GM23338 (cell line): ENCODE measurements at regions not wholly inside any gene's neighbourhood (a gene's known extent, or its start where the extent isn't known, plus 50 kb on each side); places are given as distances from the start of the nearest gene placed in this dataset.

Experiments
- ATAC-seq: fragments of 200-7000 bp; cut with Tn5 transposase; 3 replicates; pipeline ENCODE4 v1.9.1; 2020
- DNase-seq: peaks from one replicate; pipeline ENCODE4 v3.0.0-alpha.2; 2015; ENCODE audit warnings: low spot score
- H2AFZ ChIP-seq: fragments of 200-600 bp; sonication (generic); 2 replicates; pipeline ENCODE4 v1.8.0; 2016; ENCODE audit warnings: antibody characterized with exemption, mild to moderate bottlenecking, moderate library complexity
- H3F3A ChIP-seq: fragments of 200-600 bp; sonication (generic); replicated peaks from 2 replicates; pipeline ENCODE4 v1.8.0; 2017; ENCODE audit warnings: antibody characterized with exemption, mixed run types, low read depth
- H3K27ac ChIP-seq: fragments of 200-600 bp; sonication (generic); 2 replicates; pipeline ENCODE4 v1.6.1; 2016; ENCODE audit warnings: low read depth
- H3K27me3 ChIP-seq: fragments of 200-600 bp; sonication (generic); 2 replicates; pipeline ENCODE4 v1.8.0; 2016; ENCODE audit warnings: mild to moderate bottlenecking, mixed run types, moderate library complexity; ENCODE audit not compliant: insufficient read depth
- H3K36me3 ChIP-seq: fragments of 200-600 bp; sonication (generic); 2 replicates; pipeline ENCODE4 v1.8.0; 2016; ENCODE audit warnings: mild to moderate bottlenecking; ENCODE audit not compliant: insufficient read depth
- H3K4me1 ChIP-seq: fragments of 200-600 bp; sonication (generic); 2 replicates; pipeline ENCODE4 v1.8.0; 2016; ENCODE audit warnings: mild to moderate bottlenecking, moderate library complexity; ENCODE audit not compliant: insufficient read depth
- H3K4me2 ChIP-seq: fragments of 200-600 bp; sonication (generic); 2 replicates; pipeline ENCODE4 v1.7.1; 2017; ENCODE audit warnings: mixed run types
- H3K4me3 ChIP-seq: fragments of 200-600 bp; sonication (generic); 2 replicates; pipeline ENCODE4 v1.6.1; 2016; ENCODE audit warnings: mixed run types
- H3K79me2 ChIP-seq: fragments of 200-600 bp; sonication (generic); replicated peaks from 2 replicates; pipeline ENCODE4 v1.8.0; 2017; ENCODE audit warnings: mild to moderate bottlenecking; ENCODE audit not compliant: insufficient read depth
- H3K9me2 ChIP-seq: fragments of 200-600 bp; sonication (generic); 2 replicates; pipeline ENCODE4 v1.8.0; 2017; ENCODE audit not compliant: insufficient read depth
- H4K20me1 ChIP-seq: fragments of 200-600 bp; sonication (generic); replicated peaks from 2 replicates; pipeline ENCODE4 v1.8.0; 2017; ENCODE audit warnings: mild to moderate bottlenecking; ENCODE audit not compliant: insufficient read depth
- H3K27ac Mint-ChIP-seq: 2 replicates; pipeline ENCODE4 v1.8.0; 2020; ENCODE audit warnings: inconsistent platforms, mild to moderate bottlenecking, moderate library complexity, mixed read lengths
- H3K27me3 Mint-ChIP-seq: 3 replicates; pipeline ENCODE4 v1.8.0; 2022; ENCODE audit warnings: low read depth, mild to moderate bottlenecking, moderate library complexity, mixed read lengths, inconsistent platforms; ENCODE audit not compliant: insufficient read depth, poor library complexity
- H3K36me3 Mint-ChIP-seq: 3 replicates; pipeline ENCODE4 v1.8.0; 2021; ENCODE audit warnings: low read depth, mild to moderate bottlenecking, inconsistent platforms, moderate library complexity, mixed read lengths
- H3K4me1 Mint-ChIP-seq: 3 replicates; pipeline ENCODE4 v1.8.0; 2020; ENCODE audit warnings: mild to moderate bottlenecking, inconsistent platforms, mixed read lengths
- H3K4me3 Mint-ChIP-seq: 3 replicates; pipeline ENCODE4 v1.8.0; 2021; ENCODE audit warnings: moderate library complexity, mild to moderate bottlenecking, inconsistent platforms, mixed read lengths
- H3K9me3 Mint-ChIP-seq: 3 replicates; pipeline ENCODE4 v1.8.0; 2020; ENCODE audit warnings: moderate library complexity, mild to moderate bottlenecking, inconsistent platforms, mixed read lengths
- CREB1 ChIP-seq: fragments of 250-450 bp; sonication (Bioruptor Pico); IDR thresholded peaks from 2 replicates; pipeline ENCODE4 v1.5.0; 2020; ENCODE audit warnings: low read depth, mild to moderate bottlenecking, moderate library complexity
- CTCF ChIP-seq, 2 experiments: fragments of 200-600 bp in 1 of 2; sonication (generic) in 1 of 2; conservative IDR thresholded peaks; 2 replicates each; pipeline versions ENCODE4 v1.5.1 to v1.6.1; 2016 to 2017; ENCODE audit warnings: antibody characterized with exemption in 2 of 2, low read depth in 2 of 2, mild to moderate bottlenecking in 2 of 2, moderate library complexity in 1 of 2
- ETS1 ChIP-seq: IDR thresholded peaks from 2 replicates; pipeline ENCODE4 v1.6.1; 2016; ENCODE audit warnings: antibody characterized with exemption
- EZH2 ChIP-seq: fragments of 200-600 bp; sonication (generic); IDR thresholded peaks from one replicate; pipeline ENCODE4 v1.8.0; 2017; ENCODE audit warnings: antibody characterized with exemption, mild to moderate bottlenecking, low read depth; ENCODE audit not compliant: unreplicated experiment
- JUNB ChIP-seq: IDR thresholded peaks from one replicate; pipeline ENCODE4 v1.6.1; 2016; ENCODE audit warnings: antibody characterized with exemption; ENCODE audit not compliant: unreplicated experiment
- NANOG ChIP-seq: IDR thresholded peaks from 2 replicates; pipeline ENCODE4 v1.6.1; 2016; ENCODE audit warnings: antibody characterized with exemption, borderline replicate concordance
- STAT1 ChIP-seq: IDR thresholded peaks from one replicate; pipeline ENCODE4 v1.6.1; 2016; ENCODE audit warnings: antibody characterized with exemption; ENCODE audit not compliant: unreplicated experiment
- ZNF114 ChIP-seq: fragments of 250-450 bp; sonication (Bioruptor Pico); IDR thresholded peaks from 2 replicates; pipeline ENCODE4 v1.5.0; 2020; ENCODE audit warnings: mild to moderate bottlenecking, moderate library complexity
- ZNF331 ChIP-seq: fragments of 250-450 bp; sonication (Bioruptor Pico); IDR thresholded peaks from 2 replicates; pipeline ENCODE4 v1.5.0; 2020; ENCODE audit warnings: low read depth, mild to moderate bottlenecking, moderate library complexity

- Histone ChIP-seq H3K27ac (no peak overlapping the region), H4K20me1 (no peaks in the 10 kb centered on the region), H3F3A (no peaks in the 10 kb centered on the region), H3K27me3 (no peaks in the 10 kb centered on the region), H3K4me1 (no peaks in the 10 kb centered on the region), H3K79me2 (no peaks in the 10 kb centered on the region), H2AFZ (0 out of 2 replicates have a peak overlapping the region, but pooled peaks have one; percentile 52), H3K9me2 (peaks cover 9% of the 10 kb centered on the region; the same call in 1 of the 2 replicates), H3K4me2 (no peak overlapping the region), H3K4me3 (no peak overlapping the region), H3K36me3 (no peaks in the 10 kb centered on the region)
- Mint-ChIP-seq H3K36me3 (no peaks in the 10 kb centered on the region), H3K4me3 (no peak overlapping the region), H3K9me3 (no peaks in the 10 kb centered on the region; the same call in 2 of the 3 replicates), H3K27ac (no peak overlapping the region), H3K27me3 (peaks cover 9% of the 10 kb centered on the region), H3K4me1 (no peaks in the 10 kb centered on the region)
- peak; percentile 73 for DNase-seq
- peak; percentile 92 for ATAC-seq
- TF ChIP-seq ZNF331 (CRISPR knock-in tag) (no peak), CTCF (conservative IDR thresholded peaks at IDR 0.05; ENCODE audit: low read depth in 2 of 2) (peak; percentile 76 to 91)
Measured at GRCh38 chr5:133754575-133755169, 142.3 kb upstream of the FSTL4 start.

- H3K27me3 Mint-ChIP-seq, result peaks cover 11% of the 10 kb centered on the region
- no peaks in the 10 kb centered on the region for H3K4me1 Mint-ChIP-seq
- Histone ChIP-seq H3K4me2 (no peak overlapping the region), H3K36me3 (no peaks in the 10 kb centered on the region), H3K27me3 (no peaks in the 10 kb centered on the region), H3K27ac (no peak overlapping the region), H3K4me3 (no peak overlapping the region), H3F3A (no peaks in the 10 kb centered on the region), H2AFZ (no peak overlapping the region), H4K20me1 (no peaks in the 10 kb centered on the region), H3K79me2 (no peaks in the 10 kb centered on the region), H3K4me1 (no peaks in the 10 kb centered on the region), H3K9me2 (peaks cover 6% of the 10 kb centered on the region; the same call in 1 of the 2 replicates)
- no peak overlapping the region for H3K4me3 Mint-ChIP-seq
- DNase-seq (no peak), ATAC-seq (no peak)
- no peak overlapping the region for H3K27ac Mint-ChIP-seq
- TF ChIP-seq EZH2 (no peak), JUNB (no peak), ETS1 (no peak), CREB1 (CRISPR knock-in tag) (no peak), ZNF114 (CRISPR knock-in tag) (no peak), STAT1 (no peak), NANOG (no peak)
- no peaks in the 10 kb centered on the region; the same call in 2 of the 3 replicates for H3K9me3 Mint-ChIP-seq
- H3K36me3 Mint-ChIP-seq, result no peaks in the 10 kb centered on the region
Measured at GRCh38 chr5:133753856-133754255, 141.5 kb upstream of the FSTL4 start.
